GM21529 (cell line): ENCODE measurements at regions not wholly inside any gene's neighbourhood (a gene's known extent, or its start where the extent isn't known, plus 50 kb on each side); places are given as distances from the start of the nearest gene placed in this dataset.
A peak's percentile ranks its signal among the peaks of the same experiment; 100 is the strongest.

ENCODE experiments used
- ATAC-seq: cut with Tn5 transposase; IDR thresholded peaks from one replicate; pipeline ENCODE4 v1.9.1; 2021; ENCODE audit not compliant: unreplicated experiment

DNA sequence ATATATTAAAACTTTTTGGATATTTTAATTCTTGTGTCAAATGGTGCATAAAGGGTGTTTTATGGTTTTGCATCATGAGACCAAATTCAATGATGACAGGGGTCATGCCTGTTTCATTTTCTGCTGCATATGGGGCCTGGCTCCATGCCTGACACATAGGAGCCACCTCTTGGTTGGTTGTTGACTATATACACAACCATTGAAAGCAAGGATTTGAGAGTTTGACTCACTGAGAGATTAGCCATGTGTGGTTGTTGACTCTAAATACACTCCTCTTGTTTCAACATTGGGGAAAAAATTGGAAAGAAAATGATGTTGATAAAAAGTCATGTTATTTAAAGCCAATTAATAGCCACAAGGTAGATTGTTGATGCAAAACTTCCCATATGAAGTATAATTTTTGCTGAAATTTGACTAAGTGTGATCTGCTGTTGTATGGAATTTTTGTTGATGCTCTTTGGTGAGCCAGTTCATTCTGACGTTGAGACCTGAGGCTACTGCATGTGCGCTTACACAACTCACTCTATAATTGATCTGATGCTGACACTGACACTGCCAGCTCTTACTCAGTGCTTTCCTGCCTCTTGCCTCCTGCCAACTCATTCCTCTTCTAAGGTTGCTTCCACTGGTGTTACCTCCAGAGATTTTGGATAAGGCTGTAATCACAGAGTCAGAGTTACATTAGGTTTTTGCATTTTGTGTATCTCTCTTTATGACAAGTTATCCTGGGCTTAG lies 446.2 kb upstream of the SLC14A2 start:
- ATAC-seq, result no peak

GRCh38 chr18:45169610-45170009 lies 445.7 kb upstream of the SLC14A2 start:
- no peak for ATAC-seq

GRCh38 chr18:45171679-45172191 lies 443.5 kb upstream of the SLC14A2 start:
- ATAC-seq, result no peak

DNA sequence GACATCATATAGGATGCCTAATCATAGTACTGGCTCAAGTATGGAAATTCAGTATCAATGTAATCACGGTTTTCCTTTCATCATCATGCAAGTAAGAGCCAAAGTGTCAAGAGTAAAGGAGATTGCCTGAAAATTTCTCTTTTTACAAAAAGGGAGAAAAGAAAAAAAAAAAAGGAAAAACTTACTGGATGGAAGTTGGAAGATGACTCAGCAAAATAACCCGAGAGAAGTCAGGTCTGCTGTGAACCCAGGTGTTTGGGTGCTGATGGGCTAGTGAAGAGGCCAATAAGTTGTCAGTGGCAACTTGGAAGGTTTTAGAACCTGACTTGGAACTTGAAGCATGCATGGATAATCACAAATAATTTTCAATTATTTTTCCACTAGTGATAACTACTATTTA lies 441.9 kb upstream of the SLC14A2 start:
- no peak for ATAC-seq

DNA sequence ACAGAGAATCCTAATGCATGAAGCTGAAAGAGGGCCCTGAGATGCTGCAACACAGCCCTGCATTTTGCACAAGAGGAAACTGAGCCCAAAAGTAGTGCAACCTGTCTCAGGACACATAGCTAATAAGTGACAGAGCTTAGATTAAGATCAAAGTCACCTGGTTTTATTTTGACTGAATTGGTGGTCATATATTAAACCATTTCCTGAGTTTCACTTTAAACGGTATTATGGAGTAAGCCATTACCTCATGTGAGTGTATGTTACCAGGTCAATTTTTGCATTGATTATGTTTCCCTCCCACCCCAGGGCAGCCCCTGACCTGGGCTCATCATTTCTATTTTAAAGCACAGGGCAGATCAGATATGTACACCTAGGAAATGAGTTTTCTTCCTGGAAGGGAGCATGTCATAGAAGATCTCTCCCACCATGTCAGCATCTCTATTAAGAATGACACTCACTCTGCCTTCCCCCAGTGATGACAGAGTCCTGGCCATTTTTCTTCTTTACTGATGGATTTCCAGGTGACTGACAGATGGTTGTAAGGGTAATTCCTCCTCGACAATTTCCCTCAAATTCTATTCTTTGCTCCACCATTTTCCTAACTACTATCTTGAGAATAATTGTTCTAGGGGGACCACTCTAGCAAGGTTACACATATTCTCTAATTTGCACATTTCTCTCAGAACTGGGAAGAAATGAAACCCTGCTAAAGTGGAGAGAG lies 441.3 kb upstream of the SLC14A2 start:
- no peak for ATAC-seq

DNA sequence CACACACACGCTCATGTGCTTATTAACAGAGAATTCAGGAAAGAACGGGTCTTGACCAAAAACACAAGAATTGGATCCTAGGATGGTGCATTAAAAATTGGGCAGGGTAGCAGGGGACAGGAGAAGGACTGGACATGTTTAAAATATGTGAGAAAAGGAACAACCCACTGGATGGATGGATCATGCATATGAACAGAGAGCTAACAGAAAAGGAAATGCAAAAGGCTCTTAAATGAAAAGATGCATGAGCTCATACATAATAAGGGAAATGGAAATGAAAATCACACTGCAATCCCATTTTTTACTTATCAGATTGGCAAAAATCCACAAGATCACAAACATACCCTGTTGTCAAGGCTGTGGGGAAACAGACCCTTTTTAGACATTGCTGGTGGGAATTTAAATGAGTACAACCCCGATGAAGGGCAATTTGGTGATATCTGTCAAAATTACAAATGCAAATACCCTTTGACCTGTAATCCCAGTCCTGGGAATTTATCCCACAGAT lies 440.6 kb upstream of the SLC14A2 start:
- no peak for ATAC-seq

DNA sequence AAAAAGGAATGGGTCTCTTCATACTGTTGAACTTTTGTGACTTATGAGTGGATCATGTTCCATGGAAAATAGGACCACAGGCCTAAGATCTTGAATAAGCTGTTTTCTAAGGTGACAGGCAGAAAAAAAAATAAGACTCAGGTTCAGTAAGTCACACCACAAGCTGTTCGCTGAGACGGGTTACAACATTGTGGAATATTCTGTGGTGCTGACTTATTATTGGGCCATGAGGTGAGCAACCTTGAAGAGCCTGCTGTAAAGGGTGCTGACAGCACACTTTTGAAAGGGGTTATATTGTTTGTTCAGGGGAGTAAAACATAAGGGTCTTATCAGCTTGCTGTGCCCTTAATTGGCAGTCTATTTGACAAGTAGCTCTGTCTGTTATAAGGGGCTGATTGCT lies 439.8 kb upstream of the SLC14A2 start:
- ATAC-seq, result no peak

GRCh38 chr18:45186832-45187231 lies 428.4 kb upstream of the SLC14A2 start:
- ATAC-seq, result no peak

- no peak for ATAC-seq
Measured at GRCh38 chr18:45191795-45192194, 423.5 kb upstream of the SLC14A2 start.

GRCh38 chr18:45197526-45197970 lies 417.7 kb upstream of the SLC14A2 start:
- peak; percentile 99 for ATAC-seq

DNA sequence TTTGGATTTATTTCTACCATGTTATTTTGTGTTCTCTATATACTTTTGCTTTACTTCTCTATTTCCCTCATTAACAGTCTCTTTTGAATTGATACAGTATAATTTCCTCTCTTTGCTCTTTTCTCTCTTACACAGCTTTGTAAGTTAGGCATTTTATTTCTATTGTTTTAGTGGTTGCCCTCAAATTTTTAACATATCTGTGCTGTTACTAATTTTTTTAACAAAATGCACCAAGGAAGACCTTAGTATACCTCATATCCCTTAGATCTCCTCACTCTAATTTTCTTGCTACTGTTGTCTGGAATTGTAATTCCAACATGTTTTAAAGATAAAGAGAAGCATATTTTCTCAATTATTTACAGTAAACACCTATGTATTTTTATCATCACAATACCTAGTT lies 416.8 kb upstream of the SLC14A2 start:
- ATAC-seq, result no peak

DNA sequence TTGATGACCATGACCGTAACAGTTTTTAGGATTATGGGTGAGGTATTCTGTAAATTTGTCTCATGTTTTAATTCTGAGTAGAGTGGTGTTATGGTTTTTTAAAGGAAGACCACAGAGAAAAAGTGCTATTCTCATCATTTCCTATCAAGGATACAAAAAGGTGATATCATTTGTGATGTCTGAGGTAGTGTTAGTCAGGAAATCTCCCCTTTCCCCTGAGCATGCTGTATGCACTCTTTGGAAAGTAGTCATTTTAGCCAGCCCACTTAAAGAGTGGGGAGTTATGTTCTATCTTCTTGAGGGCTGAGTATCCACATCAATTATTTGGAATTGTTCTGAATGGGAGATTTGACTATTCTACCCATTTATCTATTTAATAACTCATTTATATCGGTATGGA lies 414.2 kb upstream of the SLC14A2 start:
- ATAC-seq, result no peak

DNA sequence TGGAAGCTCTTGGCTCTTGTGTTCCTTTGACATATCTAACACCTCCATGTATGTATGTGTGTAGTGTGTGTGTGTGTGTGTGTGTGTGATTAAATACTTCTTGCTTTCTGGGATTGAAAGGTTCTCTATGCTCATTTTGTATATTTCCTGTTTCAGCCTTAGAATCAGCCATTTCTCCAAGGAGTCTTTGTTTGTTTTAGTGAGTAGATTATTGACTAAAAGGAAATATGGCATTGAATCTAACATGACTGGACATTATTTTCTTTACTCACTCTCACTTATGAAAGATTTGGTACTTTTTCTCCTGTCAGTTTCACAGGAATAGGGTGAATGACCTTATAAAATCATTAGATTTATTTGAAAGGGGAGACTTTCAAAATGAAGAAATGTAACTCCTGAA lies 413.8 kb upstream of the SLC14A2 start:
- ATAC-seq, result no peak

DNA sequence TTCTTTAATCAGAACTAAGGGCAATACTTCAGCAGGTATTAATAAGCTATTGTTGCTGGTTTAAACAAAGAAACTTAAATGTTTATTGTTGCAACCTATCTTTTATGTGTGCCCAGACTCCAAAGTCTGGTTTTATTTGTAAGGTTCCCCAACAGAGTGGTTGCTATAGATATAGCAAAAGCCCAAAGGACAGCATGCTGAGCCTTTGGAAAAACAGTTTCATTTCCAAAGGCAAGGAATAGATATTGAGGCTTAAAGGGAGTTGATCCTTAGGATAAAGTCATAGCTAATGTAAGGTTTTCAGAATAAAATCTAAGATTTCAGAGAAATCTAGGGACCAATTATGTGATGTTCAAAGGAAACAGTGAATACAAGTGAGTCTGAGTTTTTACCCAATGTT lies 413.2 kb upstream of the SLC14A2 start:
- ATAC-seq, result no peak

GRCh38 chr18:45203677-45204076 lies 411.6 kb upstream of the SLC14A2 start:
- no peak for ATAC-seq

GRCh38 chr18:45207328-45207727 lies 407.9 kb upstream of the SLC14A2 start:
- no peak for ATAC-seq

- ATAC-seq, result no peak
Measured at GRCh38 chr18:45208164-45208563, 407.1 kb upstream of the SLC14A2 start.

- ATAC-seq, result peak; percentile 100
Measured at GRCh38 chr18:45212181-45213039, 402.9 kb upstream of the SLC14A2 start.

- ATAC-seq, result peak; percentile 18
Measured at GRCh38 chr18:45213040-45213333, 402.3 kb upstream of the SLC14A2 start.

GRCh38 chr18:45218436-45218835 lies 396.8 kb upstream of the SLC14A2 start:
- ATAC-seq, result no peak

DNA sequence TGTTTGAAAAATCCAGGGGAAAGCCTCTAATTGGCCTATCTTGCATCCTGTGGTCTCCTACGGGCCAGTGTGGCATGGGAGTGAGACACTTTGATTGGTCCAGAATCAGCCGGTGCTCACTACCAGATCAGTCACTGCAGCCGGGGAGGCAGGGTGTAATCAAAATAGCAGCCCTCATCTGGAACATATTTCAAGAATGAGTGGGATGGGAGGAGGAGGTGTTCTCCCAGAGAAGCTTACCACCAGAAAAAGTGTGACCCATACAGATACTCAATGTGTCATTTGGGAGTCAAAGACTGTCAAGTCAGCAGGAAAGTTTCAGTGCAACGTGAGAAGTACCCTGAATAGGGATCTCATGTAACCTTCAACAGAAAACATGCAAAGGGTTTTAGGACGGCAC lies 393.9 kb upstream of the SLC14A2 start:
- no peak for ATAC-seq
